H1 (cell line): ENCODE measurements at regions not wholly inside any gene's neighbourhood (a gene's known extent, or its start where the extent isn't known, plus 50 kb on each side); places are given as distances from the start of the nearest gene placed in this dataset.

ENCODE experiments used
- ASH2L ChIP-seq: fragments of 200-600, 300-600 bp; sonication (generic); IDR thresholded peaks from one replicate; pipeline ENCODE4 v1.7.1; 2017; ENCODE audit warnings: low read length
- HDAC2 ChIP-seq, 2 experiments: fragments of 300-600 bp in 1 of 2; sonication (generic) in 1 of 2; IDR thresholded peaks; 2 replicates each; pipeline ENCODE4 v1.6.1; 2011 to 2012; ENCODE audit warnings: low read depth in 2 of 2, low read length in 2 of 2, mild to moderate bottlenecking in 2 of 2, moderate library complexity in 2 of 2, borderline replicate concordance in 1 of 2, inconsistent platforms in 1 of 2
- KDM1A ChIP-seq: fragments of 200-600, 300-600 bp; sonication (generic); IDR thresholded peaks from 2 replicates; pipeline ENCODE4 v1.7.1; 2016; ENCODE audit warnings: mild to moderate bottlenecking, low read length, borderline replicate concordance
- POLR2AphosphoS5 ChIP-seq: IDR thresholded peaks from 2 replicates; pipeline ENCODE4 v1.6.1; 2011; ENCODE audit warnings: low read depth, low read length
- TAF1 ChIP-seq: IDR thresholded peaks from 2 replicates; pipeline ENCODE4 v1.6.1; 2011; ENCODE audit warnings: mild to moderate bottlenecking, low read depth, low read length
- TF ChIP-seq, protein P1 (sequence below): fragments of 300-600 bp; sonication (generic); IDR thresholded peaks from 2 replicates; pipeline ENCODE4 v1.7.1; 2012; ENCODE audit warnings: low read length, moderate library complexity, mild to moderate bottlenecking, inconsistent platforms; ENCODE audit not compliant: insufficient replicate concordance

DNA sequence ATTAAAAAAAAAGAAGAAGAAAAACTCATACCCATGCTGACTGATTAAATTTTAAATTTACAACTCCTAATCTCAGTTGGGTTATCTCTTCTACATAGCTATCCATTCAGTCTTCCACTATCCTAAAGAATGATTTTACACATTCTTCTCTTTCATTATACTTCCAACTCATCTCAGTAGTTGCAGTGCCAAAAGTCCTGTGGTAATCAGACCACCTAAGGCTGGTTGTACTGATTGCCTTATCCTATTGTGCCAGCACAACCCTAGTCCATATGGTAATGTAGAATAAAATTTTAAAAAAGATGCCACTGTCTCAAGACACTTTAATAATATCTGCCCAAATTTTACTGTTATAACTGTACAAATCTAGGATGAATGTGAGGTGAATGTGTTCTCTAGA lies 448.0 kb downstream of the LRRIQ3 start (continued):
- TF ChIP-seq, protein P1, sequence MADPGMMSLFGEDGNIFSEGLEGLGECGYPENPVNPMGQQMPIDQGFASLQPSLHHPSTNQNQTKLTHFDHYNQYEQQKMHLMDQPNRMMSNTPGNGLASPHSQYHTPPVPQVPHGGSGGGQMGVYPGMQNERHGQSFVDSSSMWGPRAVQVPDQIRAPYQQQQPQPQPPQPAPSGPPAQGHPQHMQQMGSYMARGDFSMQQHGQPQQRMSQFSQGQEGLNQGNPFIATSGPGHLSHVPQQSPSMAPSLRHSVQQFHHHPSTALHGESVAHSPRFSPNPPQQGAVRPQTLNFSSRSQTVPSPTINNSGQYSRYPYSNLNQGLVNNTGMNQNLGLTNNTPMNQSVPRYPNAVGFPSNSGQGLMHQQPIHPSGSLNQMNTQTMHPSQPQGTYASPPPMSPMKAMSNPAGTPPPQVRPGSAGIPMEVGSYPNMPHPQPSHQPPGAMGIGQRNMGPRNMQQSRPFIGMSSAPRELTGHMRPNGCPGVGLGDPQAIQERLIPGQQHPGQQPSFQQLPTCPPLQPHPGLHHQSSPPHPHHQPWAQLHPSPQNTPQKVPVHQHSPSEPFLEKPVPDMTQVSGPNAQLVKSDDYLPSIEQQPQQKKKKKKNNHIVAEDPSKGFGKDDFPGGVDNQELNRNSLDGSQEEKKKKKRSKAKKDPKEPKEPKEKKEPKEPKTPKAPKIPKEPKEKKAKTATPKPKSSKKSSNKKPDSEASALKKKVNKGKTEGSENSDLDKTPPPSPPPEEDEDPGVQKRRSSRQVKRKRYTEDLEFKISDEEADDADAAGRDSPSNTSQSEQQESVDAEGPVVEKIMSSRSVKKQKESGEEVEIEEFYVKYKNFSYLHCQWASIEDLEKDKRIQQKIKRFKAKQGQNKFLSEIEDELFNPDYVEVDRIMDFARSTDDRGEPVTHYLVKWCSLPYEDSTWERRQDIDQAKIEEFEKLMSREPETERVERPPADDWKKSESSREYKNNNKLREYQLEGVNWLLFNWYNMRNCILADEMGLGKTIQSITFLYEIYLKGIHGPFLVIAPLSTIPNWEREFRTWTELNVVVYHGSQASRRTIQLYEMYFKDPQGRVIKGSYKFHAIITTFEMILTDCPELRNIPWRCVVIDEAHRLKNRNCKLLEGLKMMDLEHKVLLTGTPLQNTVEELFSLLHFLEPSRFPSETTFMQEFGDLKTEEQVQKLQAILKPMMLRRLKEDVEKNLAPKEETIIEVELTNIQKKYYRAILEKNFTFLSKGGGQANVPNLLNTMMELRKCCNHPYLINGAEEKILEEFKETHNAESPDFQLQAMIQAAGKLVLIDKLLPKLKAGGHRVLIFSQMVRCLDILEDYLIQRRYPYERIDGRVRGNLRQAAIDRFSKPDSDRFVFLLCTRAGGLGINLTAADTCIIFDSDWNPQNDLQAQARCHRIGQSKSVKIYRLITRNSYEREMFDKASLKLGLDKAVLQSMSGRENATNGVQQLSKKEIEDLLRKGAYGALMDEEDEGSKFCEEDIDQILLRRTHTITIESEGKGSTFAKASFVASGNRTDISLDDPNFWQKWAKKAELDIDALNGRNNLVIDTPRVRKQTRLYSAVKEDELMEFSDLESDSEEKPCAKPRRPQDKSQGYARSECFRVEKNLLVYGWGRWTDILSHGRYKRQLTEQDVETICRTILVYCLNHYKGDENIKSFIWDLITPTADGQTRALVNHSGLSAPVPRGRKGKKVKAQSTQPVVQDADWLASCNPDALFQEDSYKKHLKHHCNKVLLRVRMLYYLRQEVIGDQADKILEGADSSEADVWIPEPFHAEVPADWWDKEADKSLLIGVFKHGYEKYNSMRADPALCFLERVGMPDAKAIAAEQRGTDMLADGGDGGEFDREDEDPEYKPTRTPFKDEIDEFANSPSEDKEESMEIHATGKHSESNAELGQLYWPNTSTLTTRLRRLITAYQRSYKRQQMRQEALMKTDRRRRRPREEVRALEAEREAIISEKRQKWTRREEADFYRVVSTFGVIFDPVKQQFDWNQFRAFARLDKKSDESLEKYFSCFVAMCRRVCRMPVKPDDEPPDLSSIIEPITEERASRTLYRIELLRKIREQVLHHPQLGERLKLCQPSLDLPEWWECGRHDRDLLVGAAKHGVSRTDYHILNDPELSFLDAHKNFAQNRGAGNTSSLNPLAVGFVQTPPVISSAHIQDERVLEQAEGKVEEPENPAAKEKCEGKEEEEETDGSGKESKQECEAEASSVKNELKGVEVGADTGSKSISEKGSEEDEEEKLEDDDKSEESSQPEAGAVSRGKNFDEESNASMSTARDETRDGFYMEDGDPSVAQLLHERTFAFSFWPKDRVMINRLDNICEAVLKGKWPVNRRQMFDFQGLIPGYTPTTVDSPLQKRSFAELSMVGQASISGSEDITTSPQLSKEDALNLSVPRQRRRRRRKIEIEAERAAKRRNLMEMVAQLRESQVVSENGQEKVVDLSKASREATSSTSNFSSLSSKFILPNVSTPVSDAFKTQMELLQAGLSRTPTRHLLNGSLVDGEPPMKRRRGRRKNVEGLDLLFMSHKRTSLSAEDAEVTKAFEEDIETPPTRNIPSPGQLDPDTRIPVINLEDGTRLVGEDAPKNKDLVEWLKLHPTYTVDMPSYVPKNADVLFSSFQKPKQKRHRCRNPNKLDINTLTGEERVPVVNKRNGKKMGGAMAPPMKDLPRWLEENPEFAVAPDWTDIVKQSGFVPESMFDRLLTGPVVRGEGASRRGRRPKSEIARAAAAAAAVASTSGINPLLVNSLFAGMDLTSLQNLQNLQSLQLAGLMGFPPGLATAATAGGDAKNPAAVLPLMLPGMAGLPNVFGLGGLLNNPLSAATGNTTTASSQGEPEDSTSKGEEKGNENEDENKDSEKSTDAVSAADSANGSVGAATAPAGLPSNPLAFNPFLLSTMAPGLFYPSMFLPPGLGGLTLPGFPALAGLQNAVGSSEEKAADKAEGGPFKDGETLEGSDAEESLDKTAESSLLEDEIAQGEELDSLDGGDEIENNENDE = no peak
- no peak for TF ChIP-seq ASH2L
- TF ChIP-seq KDM1A = no peak
- TF ChIP-seq TAF1 = no peak
- no peak for TF ChIP-seq POLR2AphosphoS5
- TF ChIP-seq HDAC2 (IDR thresholded peaks at IDR 0.05; ENCODE audit: borderline replicate concordance in 1 of 2, low read depth in 2 of 2, low read length in 2 of 2) = no peak
